AG04450 (cell line): ENCODE measurements at regions not wholly inside any gene's neighbourhood (a gene's known extent, or its start where the extent isn't known, plus 50 kb on each side); places are given as distances from the start of the nearest gene placed in this dataset.
"Not testable (repeated sequence)": the region's sequence is repeated elsewhere in the genome, so short reads cannot be mapped to it uniquely, and the experiment has no call there.

Experiments
- CTCF ChIA-PET: fragments of 300-600, 350-600 bp; formaldehyde crosslinking; extraction: SDS; loops from one replicate; lab custom pipeline; 2022; ENCODE audit warnings: antibody characterized with exemption, inconsistent platforms; lab: Charles Lee
- POLR2A ChIA-PET: fragments of 350-600 bp; formaldehyde crosslinking; extraction: SDS; loops from one replicate; lab custom pipeline; 2021; ENCODE audit warnings: antibody characterized with exemption, inconsistent platforms; lab: Yijun Ruan, JAX
- DNase-seq: peaks from one replicate; pipeline ENCODE4 v3.0.0-alpha.2; 2011; ENCODE audit warnings: low read depth, low spot score
- H3K27ac ChIP-seq: one replicate; pipeline ENCODE4 v1.5.1; 2012; ENCODE audit warnings: low read depth, low read length, control low read depth
- H3K27me3 ChIP-seq: one replicate; pipeline ENCODE4 v1.6.0; 2012; ENCODE audit warnings: low read length; ENCODE audit not compliant: control insufficient read depth, insufficient read depth
- H3K4me3 ChIP-seq: 2 replicates; pipeline ENCODE4 v1.5.1; 2011; ENCODE audit warnings: mild to moderate bottlenecking, low read depth, low read length, control low read depth
- H3K9me3 ChIP-seq: 2 replicates; pipeline ENCODE4 v1.5.1; 2012; ENCODE audit warnings: low read length; ENCODE audit not compliant: control insufficient read depth, insufficient read depth
- TF ChIP-seq, protein P1 (sequence below): IDR thresholded peaks from 2 replicates; pipeline ENCODE4 v1.5.1; 2011; ENCODE audit warnings: low read depth, low read length, control low read depth, inconsistent platforms

DNA sequence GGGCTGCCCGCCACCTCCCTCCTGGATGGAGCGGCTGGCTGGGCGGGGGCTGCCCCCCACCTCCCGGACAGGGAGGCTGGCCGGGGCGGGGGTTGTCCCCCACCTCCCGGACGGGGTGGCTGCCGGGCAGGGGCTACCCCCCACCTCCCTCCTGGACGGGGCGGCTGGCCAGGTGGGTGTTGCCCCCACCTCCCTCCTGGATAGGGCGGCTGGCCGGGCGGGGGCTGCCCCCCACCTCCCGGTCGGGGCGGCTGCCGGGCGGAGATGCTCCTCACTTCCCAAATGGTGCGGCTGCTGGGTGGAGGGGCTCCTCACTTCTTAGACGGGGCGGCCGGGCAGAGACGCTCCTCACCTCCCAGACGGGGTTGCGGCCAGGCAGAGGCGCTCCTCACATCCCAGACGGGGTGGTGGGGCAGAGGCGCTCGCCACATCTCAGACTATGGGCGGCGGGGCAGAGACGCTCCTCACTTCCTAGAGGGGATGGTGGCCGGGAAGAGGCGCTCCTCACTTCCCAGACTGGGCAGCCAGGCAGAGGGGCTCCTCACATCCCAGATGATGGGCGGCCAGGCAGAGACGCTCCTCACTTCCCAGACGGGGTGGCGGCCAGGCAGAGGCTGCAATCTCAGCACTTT lies 153.9 kb upstream of the OR4C13 start:
- POLR2A ChIA-PET, DNase-seq: not testable (repeated sequence)

DNA sequence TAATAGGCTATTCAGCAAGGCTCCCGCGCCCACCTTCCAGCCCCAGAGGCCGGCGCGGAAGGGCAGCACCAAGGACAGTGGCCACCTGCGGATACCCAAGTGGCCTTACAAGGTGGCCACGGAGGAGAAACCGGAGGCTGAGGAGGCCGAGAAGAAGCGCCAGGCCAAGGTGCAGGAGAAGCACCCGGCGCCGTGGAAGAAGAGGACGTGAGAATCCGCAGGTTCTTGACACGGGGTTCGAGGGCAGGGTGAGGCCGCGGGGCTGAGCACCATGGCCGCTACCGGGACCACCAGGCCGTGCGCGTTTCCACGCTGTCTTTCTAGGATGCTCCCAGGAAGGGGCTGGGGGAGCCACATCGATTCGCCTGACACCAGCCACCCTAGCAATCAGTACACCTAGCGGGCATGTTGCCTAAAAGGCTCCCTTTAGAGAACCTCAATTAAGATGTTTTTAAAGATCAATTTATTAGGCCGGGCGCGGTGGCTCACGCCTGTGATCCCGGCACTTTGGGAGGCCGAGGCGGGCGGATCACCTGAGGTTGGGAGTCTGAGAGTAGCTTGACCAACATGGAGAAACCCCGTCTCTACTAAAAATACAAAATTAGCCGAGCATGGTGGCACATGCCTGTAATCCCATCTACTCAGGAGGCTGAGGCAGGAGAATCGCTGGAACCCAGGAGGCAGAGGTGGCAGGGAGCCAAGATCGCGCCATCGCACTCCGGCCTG lies 134.3 kb upstream of the OR4C13 start:
- peaks cover 15% of the 10 kb centered on the region for H3K9me3 ChIP-seq
- CTCF ChIA-PET, POLR2A ChIA-PET, DNase-seq, H3K4me3 ChIP-seq, H3K27ac ChIP-seq, H3K27me3 ChIP-seq: not testable (repeated sequence)

More for the DNA sequence above, 153.9 kb upstream of the OR4C13 start:
- CTCF ChIA-PET, H3K27me3 ChIP-seq, H3K4me3 ChIP-seq, H3K27ac ChIP-seq: not testable (repeated sequence)
- peaks cover 15% of the 10 kb centered on the region; the same call in 1 of the 2 replicates for H3K9me3 ChIP-seq

DNA sequence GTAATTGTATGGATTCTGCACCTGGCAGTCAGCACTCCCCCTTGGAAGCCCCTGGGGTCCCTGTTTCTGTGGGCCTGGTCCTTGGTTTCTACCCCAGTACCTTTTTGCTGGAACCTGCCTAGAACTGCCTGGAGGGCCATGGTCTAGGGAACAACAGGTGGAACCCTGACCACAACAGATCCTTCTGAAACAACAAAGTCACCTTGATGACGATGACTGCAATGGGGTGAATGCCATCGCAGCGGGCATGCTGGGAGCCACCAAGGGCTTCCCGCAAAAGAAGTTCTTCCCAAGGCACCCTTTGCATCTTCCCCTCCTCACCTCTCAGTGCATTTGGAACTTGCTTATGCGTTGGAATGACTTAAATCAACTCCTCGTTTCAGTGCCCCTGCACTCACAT lies 129.0 kb upstream of the OR4C13 start:
- H3K27ac ChIP-seq, H3K27me3 ChIP-seq, POLR2A ChIA-PET, H3K4me3 ChIP-seq, CTCF ChIA-PET, DNase-seq: not testable (repeated sequence)
- peaks cover 12% of the 10 kb centered on the region for H3K9me3 ChIP-seq

DNA sequence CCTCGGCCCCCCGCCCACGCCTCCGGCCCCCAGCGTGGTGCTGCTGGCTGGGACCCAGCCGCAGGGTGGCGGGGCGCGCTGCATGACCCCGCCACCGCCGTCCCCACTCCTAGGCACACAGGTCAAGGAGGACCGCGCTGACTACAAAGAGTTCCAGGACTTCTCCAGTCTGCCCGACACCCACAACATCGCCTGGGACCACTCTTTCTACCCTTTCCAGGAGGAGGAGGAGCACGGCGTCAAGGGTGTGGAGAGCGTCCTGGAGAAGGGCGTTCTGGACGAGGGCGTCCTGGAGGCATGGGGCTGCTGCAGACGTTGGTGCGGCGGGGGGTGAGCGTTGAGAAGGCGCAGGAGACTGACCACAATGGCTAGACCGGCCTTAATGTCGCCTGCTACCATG lies 101.7 kb upstream of the OR4C13 start:
- CTCF ChIA-PET, POLR2A ChIA-PET, DNase-seq, H3K4me3 ChIP-seq, H3K27ac ChIP-seq, H3K27me3 ChIP-seq: not testable (repeated sequence)
- H3K9me3 ChIP-seq, result peaks cover 21% of the 10 kb centered on the region

DNA sequence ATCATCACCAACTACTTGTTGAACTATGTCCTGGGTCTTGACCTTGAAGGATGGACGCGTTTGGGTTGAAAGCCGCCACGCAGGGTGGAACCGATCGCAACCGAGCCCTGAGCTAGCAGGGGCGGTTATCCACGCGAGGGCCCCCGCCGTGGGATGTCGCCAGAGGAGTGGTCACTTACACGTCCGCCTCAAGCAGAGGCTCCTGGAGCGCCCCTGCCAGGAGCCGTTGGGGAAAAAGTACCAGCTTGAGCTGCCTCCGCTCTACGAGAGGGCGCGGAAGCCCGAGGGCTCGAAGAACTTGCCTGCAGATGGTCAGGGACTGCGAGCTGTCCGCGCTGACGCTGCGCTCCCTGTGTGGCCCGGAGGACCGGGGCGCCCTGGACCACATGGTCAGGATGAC lies 100.7 kb upstream of the OR4C13 start:
- POLR2A ChIA-PET, result no interaction called here
- no peak overlapping the region for H3K4me3 ChIP-seq
- H3K27ac ChIP-seq, result no peak overlapping the region
- DNase-seq, result no peak
- CTCF ChIA-PET, result no interaction called here
- peaks cover 21% of the 10 kb centered on the region for H3K9me3 ChIP-seq
- TF ChIP-seq, protein P1, sequence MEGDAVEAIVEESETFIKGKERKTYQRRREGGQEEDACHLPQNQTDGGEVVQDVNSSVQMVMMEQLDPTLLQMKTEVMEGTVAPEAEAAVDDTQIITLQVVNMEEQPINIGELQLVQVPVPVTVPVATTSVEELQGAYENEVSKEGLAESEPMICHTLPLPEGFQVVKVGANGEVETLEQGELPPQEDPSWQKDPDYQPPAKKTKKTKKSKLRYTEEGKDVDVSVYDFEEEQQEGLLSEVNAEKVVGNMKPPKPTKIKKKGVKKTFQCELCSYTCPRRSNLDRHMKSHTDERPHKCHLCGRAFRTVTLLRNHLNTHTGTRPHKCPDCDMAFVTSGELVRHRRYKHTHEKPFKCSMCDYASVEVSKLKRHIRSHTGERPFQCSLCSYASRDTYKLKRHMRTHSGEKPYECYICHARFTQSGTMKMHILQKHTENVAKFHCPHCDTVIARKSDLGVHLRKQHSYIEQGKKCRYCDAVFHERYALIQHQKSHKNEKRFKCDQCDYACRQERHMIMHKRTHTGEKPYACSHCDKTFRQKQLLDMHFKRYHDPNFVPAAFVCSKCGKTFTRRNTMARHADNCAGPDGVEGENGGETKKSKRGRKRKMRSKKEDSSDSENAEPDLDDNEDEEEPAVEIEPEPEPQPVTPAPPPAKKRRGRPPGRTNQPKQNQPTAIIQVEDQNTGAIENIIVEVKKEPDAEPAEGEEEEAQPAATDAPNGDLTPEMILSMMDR, result no peak
- H3K27me3 ChIP-seq, result no peaks in the 10 kb centered on the region

DNA sequence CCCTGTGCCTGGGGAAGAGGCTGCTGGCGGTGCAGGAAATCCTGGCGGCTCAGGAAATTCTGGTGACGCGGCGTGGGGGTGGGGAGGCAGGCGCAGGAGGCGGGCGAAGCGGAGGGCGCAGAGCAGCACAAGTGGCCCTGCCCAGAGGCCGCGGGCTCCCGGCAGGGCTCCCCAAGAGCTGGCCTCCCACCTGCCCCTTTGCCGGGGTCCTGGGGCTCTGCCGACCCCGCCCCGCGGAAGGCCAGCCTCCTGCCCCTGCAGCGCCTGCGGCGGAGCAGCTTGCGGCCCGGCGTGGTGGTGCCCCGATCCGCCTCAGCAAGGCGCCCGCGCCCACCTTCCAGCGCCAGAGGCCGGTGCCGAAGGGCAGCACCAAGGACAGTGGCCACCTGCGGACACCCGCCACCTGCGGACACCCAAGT lies 100.2 kb upstream of the OR4C13 start:
- H3K27me3 ChIP-seq, result no peaks in the 10 kb centered on the region
- no peak overlapping the region for H3K4me3 ChIP-seq
- CTCF ChIA-PET, result no interaction called here
- DNase-seq, result no peak
- TF ChIP-seq, protein P1, result no peak
- no peak overlapping the region for H3K27ac ChIP-seq
- POLR2A ChIA-PET, result no interaction called here
- peaks cover 24% of the 10 kb centered on the region for H3K9me3 ChIP-seq

DNA sequence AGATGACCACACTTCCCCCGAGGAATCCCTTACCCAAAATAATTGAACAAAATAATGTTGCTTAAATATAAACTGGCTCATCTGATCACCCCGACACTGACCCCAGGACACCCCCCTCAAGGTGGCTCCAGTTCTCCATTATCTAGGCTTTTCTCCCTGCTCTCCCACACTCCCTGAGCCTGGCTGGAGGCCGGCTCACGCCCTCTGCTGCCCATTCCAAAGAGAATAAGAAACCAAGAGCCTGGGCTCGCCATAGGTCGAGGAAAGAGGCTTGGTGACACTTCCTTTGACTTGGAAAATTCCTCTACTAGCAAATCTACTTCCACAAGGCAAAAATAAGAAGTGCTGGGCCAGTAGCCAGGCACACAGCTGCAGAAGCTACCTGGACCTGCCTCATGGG lies 63.3 kb upstream of the OR4C13 start:
- H3K27ac ChIP-seq, H3K4me3 ChIP-seq, POLR2A ChIA-PET, H3K27me3 ChIP-seq, CTCF ChIA-PET, DNase-seq: not testable (repeated sequence)
- peaks cover 30% of the 10 kb centered on the region for H3K9me3 ChIP-seq

DNA sequence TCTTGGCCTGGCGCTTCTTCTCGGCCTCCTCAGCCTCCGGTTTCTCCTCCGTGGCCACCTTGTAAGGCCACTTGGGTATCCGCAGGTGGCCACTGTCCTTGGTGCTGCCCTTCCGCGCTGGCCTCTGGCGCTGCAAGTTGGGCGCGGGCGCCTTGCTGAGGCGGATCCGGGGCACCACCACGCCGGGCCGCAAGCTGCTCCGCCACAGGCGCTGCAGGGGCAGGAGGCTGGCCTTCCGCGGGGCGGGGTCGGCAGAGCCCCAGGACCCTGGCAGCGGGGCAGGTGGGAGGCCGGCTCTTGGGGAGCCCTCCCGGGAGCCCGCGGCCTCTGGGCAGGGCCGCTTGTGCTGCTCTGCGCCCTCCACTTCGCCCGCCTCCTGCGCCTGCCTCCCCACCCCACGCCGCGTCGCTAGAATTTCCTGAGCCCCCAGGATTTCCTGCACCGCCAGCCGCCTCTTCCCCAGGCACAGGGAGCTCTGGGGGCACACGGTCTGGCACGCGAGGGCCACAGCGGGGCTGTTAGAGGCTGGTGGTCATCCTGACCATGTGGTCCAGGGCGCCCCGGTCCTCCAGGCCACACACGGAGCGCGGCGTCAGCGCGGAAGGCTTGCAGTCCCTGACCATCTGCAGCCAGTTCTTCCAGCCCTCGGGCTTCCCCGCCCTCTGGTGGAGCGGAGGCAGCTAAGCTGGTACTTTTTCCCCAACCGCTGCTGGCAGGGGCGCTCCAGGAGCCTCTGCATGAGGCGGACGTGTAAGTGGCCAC lies 60.1 kb upstream of the OR4C13 start:
- CTCF ChIA-PET, result interaction anchor here (0.6 kb wide), 1 partner anchor 1880 kb away, joined by 3 read pairs; no protein-coding TSS in a partner anchor
- POLR2A ChIA-PET, H3K27ac ChIP-seq, DNase-seq, H3K4me3 ChIP-seq, H3K27me3 ChIP-seq: not testable (repeated sequence)
- H3K9me3 ChIP-seq, result peaks cover 27% of the 10 kb centered on the region

DNA sequence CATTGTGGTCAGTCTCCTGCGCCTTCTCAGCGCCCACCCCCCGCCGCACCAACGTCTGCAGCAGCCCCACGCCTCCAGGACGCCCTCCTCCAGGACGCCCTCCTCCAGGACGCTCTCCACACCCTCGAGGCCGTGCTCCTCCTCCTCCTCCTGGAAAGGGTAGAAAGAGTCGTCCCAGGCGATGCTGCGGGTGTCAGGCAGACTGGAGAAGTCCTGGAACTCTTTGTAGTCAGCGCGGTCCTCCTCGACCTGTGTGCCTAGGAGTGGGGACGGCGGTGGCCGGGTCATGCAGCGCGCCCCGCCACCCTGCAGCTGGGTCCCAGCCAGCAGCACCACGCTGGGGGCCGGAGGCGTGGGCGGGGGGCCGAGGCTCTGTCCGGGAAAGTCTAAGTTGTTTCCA lies 58.7 kb upstream of the OR4C13 start:
- H3K4me3 ChIP-seq, H3K27me3 ChIP-seq, DNase-seq, CTCF ChIA-PET, POLR2A ChIA-PET, H3K27ac ChIP-seq: not testable (repeated sequence)
- H3K9me3 ChIP-seq, result peaks cover 27% of the 10 kb centered on the region
